RWPE1 (cell line): ENCODE measurements at regions not wholly inside any gene's neighbourhood (a gene's known extent, or its start where the extent isn't known, plus 50 kb on each side); places are given as distances from the start of the nearest gene placed in this dataset.

Source experiments
- CTCF ChIA-PET: fragments of 350-600 bp; sonication (Branson Sonifier 250); formaldehyde crosslinking; extraction: SDS; loops from one replicate; lab custom pipeline; 2021; lab: Yijun Ruan, JAX
- POLR2A ChIA-PET: fragments of 400-600 bp; formaldehyde crosslinking; extraction: SDS; loops from one replicate; lab custom pipeline; 2020; ENCODE audit warnings: antibody characterized with exemption; ENCODE audit not compliant: low non-redundant PET; lab: Yijun Ruan, JAX
- DNase-seq: peaks from one replicate; pipeline ENCODE4 v3.0.0; 2012; ENCODE audit warnings: low spot score
- H3K27ac ChIP-seq: fragments of 450-650 bp; 2 replicates; pipeline ENCODE4 v1.5.1; 2017
- TF ChIP-seq, protein P1 (sequence below): fragments of 450-650 bp; conservative IDR thresholded peaks from 2 replicates; pipeline ENCODE4 v1.5.1; 2017; ENCODE audit warnings: low read depth, mild to moderate bottlenecking

DNA sequence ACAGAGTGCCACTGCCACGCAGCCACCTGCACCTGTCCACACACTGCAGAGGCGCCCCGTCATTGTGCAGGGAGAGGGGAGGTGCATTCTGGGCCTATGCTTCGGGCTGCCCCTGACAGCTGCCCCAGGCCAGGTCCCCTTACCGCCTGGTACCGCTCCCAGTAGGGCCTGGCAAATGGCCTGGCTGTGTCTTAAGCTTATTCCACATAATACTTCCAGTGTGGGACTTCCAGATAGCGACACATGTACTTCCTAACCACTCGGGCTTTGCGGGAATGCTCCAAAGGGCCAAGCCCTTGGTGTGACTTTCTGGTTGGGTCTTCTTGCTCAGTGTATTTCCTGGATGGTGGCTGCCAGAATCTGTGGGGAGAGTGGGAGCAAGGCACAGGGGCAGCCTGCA lies 254.3 kb upstream of the CHRNA7 start:
- POLR2A ChIA-PET, result no interaction called here

DNA sequence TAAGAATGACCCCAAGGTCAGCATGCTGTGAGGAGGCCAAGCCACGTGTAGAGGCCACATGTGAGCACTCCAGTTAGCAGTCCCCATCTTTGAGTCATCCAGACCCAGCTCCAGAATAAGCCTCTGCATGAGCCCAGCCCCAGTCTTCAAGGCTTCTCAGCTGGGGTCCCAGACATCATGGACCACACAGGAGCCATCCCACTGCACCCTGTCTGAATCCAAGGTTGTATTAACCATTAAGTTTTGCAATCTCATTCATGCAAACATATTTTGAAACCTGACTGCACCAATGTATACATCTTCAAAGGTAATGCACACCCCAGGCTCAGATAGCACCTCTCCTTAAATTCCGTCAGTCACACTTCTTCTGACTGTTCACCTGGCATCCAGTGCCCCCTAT lies 249.1 kb upstream of the CHRNA7 start:
- POLR2A ChIA-PET, result no interaction called here
- CTCF ChIA-PET, result interaction anchor here (0.6 kb wide), 1 partner anchor 429 kb away, joined by 3 read pairs; no protein-coding TSS in a partner anchor
- TF ChIP-seq, protein P1, sequence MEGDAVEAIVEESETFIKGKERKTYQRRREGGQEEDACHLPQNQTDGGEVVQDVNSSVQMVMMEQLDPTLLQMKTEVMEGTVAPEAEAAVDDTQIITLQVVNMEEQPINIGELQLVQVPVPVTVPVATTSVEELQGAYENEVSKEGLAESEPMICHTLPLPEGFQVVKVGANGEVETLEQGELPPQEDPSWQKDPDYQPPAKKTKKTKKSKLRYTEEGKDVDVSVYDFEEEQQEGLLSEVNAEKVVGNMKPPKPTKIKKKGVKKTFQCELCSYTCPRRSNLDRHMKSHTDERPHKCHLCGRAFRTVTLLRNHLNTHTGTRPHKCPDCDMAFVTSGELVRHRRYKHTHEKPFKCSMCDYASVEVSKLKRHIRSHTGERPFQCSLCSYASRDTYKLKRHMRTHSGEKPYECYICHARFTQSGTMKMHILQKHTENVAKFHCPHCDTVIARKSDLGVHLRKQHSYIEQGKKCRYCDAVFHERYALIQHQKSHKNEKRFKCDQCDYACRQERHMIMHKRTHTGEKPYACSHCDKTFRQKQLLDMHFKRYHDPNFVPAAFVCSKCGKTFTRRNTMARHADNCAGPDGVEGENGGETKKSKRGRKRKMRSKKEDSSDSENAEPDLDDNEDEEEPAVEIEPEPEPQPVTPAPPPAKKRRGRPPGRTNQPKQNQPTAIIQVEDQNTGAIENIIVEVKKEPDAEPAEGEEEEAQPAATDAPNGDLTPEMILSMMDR, result no peak
- H3K27ac ChIP-seq, result no peak overlapping the region
- no peak for DNase-seq

More for the DNA sequence above, 254.3 kb upstream of the CHRNA7 start:
- H3K27ac ChIP-seq, result no peak overlapping the region
- TF ChIP-seq, protein P1, result no peak
- no peak for DNase-seq
- CTCF ChIA-PET, result no interaction called here

DNA sequence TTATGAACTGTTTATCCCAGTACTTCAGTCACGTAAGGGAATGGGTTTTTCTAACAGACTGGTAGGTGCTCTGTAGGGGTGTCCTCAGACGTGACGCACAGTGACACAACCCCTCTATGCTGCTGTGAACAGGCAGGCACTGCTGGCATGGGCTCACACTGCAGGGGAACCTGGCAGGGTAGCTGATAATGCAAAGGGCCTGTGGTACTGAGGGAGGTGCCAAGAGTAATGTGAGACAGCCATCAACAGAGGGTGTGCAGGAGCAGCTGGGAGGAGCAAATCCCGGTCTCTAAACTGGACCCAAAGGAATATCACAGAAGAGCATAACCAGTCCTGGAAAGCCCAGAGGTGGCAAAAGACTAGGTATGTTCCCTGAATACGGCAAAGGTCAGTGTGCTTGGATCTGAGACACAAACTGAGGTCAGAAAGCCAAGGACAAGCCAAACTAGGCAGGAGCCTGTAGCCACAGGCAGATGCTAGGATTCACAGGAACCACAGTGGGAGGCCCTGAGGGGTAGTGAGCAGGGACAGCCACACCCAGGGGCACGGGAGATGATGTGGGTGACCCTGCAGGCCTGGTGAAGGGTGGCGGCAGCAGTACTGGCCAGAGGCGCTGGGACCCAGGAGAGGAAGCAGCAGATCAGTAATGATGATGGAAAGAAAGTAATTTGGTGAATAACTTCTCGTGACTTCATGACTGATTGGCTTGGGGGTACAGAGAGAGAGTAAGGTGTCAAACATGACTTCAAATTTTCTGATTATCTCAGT lies 248.1 kb upstream of the CHRNA7 start:
- ChIA-PET POLR2A (no interaction called here), CTCF (no interaction called here)
- DNase-seq, result no peak
- no peak overlapping the region for H3K27ac ChIP-seq
- TF ChIP-seq, protein P1, result no peak

DNA sequence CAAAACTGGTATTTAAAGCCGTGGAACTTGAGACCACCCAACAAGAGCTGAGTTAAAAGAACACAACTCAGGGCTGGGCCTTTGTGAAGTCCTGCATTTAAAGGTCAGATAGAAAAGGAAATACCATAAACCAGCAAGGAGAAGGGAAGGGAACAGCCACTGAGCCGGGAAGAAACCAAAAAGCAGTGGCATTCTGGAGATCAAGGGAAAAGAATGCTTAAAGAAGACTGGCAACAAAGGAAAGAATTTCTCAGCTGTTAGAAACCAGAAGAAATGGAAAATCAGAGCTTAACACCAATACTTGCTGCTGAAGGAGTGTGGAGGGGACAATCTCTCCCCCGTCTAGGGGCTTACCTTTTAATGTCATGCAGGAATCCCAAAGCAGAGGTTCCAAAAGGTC lies 247.4 kb upstream of the CHRNA7 start:
- no peak overlapping the region for H3K27ac ChIP-seq
- ChIA-PET POLR2A (no interaction called here), CTCF (no interaction called here)
- no peak for DNase-seq
- TF ChIP-seq, protein P1, result no peak

DNA sequence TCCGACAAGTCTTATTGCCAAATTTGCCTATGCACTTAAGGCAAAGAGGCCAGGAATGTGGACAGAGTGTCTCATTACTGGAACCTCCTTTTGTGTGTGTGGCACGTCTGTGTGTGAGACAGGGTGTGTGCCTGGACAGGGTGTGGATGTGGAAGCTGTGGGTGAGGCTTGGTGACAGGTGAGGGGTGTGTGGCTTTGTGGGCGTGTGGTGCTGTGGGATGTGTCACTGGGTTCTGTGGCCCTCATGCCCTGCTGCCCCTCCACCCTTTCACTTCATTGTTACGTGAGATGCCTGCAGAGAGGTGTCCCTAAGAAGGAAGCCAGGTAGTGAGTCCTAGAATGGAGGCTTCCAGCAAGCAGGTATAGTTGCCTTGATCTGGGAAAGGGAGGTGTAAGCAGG lies 244.0 kb upstream of the CHRNA7 start:
- no peak for DNase-seq
- TF ChIP-seq, protein P1, result no peak
- no peak overlapping the region for H3K27ac ChIP-seq
- POLR2A ChIA-PET, result no interaction called here
- CTCF ChIA-PET, result interaction anchor here (0.6 kb wide), 1 partner anchor 20 kb away, joined by 3 read pairs; no protein-coding TSS in a partner anchor

DNA sequence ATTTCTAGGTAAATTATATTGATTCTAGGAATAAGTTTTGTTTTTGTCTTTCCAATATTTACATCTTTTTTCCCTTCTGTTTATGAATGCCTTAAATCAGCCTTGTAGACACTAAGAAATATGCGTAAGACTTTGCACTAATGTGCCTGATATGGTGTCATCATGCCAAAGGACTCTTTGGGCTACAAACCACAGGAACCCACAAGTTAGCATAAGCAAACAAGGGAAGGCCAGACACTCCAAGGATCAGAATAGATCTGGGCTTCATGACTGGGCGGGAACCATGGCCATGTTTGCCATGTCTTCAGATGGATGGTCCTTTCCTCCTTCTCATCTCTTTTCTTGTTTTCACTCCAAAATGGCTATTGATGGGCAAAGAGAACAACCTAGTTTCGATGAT lies 242.2 kb upstream of the CHRNA7 start:
- no peak overlapping the region for H3K27ac ChIP-seq
- ChIA-PET CTCF (no interaction called here), POLR2A (interaction anchor here (0.6 kb wide), 1 partner anchor 11 kb away, joined by 4 read pairs; no protein-coding TSS in a partner anchor)
- TF ChIP-seq, protein P1, result no peak
- DNase-seq, result no peak
